Body of pancreas (tissue), 4 donors: ENCODE measurements at regions not wholly inside any gene's neighbourhood (a gene's known extent, or its start where the extent isn't known, plus 50 kb on each side); places are given as distances from the start of the nearest gene placed in this dataset.

Source experiments
- CTCF ChIP-seq, 7 experiments: fragments of 450-650 bp in 4 of 7; fragments of 200-600 bp in 3 of 7; sonication (generic) in 3 of 7; IDR thresholded peaks; one replicate each; pipeline ENCODE4 v1.5.1; 2016 to 2019; ENCODE audit warnings: antibody characterized with exemption in 7 of 7
- POLR2A ChIP-seq, 3 donors: fragments of 450-650 bp; IDR thresholded peaks; one replicate each; pipeline ENCODE4 v1.6.1; 2016; ENCODE audit warnings: antibody characterized with exemption in 3 of 3, mild to moderate bottlenecking in 2 of 3

- no peak for TF ChIP-seq CTCF (IDR thresholded peaks at IDR 0.05)
- TF ChIP-seq POLR2A (IDR thresholded peaks at IDR 0.05) = no peak
Observed at GRCh38 chr7:106721816-106722785, 61.1 kb upstream of the CCDC71L start.
